Lung (tissue), 11 donors: ENCODE measurements at regions not wholly inside any gene's neighbourhood (a gene's known extent, or its start where the extent isn't known, plus 50 kb on each side); places are given as distances from the start of the nearest gene placed in this dataset.

Source experiments
- ATAC-seq: fragments of 200-7000 bp; cut with Tn5 transposase; one replicate; pipeline ENCODE4 v1.9.1; 2020; ENCODE audit warnings: moderate number of reproducible peaks; ENCODE audit not compliant: insufficient read depth, low FRiP score
- DNase-seq, 3 donors: peaks; one replicate each; pipeline ENCODE4 v3.0.0-alpha.2; 2013 to 2017
- H3K27ac ChIP-seq, 2 donors: one replicate each; pipeline ENCODE4 v1.5.1; 2013; ENCODE audit warnings: mild to moderate bottlenecking in 2 of 2, moderate library complexity in 2 of 2, control low read depth in 1 of 2, inconsistent platforms in 1 of 2, low read depth in 1 of 2, low read length in 1 of 2
- H3K27me3 ChIP-seq, 3 donors: one replicate each; pipeline ENCODE4 v1.5.1; 2013; ENCODE audit warnings: low read length in 2 of 3; ENCODE audit not compliant: control insufficient read depth in 3 of 3, insufficient read depth in 3 of 3
- H3K36me3 ChIP-seq, 4 donors: one replicate each; pipeline ENCODE4 v1.5.1; 2013; ENCODE audit warnings: low read length in 4 of 4, mild to moderate bottlenecking in 1 of 4, moderate library complexity in 1 of 4; ENCODE audit not compliant: control insufficient read depth in 4 of 4, insufficient read depth in 4 of 4
- H3K4me1 ChIP-seq, 5 donors: one replicate each; pipeline ENCODE4 v1.5.1; 2013; ENCODE audit warnings: low read length in 5 of 5, mild to moderate bottlenecking in 2 of 5, moderate library complexity in 1 of 5; ENCODE audit not compliant: control insufficient read depth in 5 of 5, insufficient read depth in 5 of 5
- H3K4me3 ChIP-seq: one replicate; pipeline ENCODE4 v1.5.1; 2013; ENCODE audit warnings: mild to moderate bottlenecking, control low read depth, moderate library complexity
- H3K9ac ChIP-seq, 2 donors: one replicate each; pipeline ENCODE4 v1.5.1; 2013; ENCODE audit warnings: low read length in 2 of 2, control low read depth in 1 of 2; ENCODE audit not compliant: insufficient read depth in 1 of 2
- H3K9me3 ChIP-seq, 4 donors: one replicate each; pipeline ENCODE4 v1.5.1; 2013; ENCODE audit warnings: low read length in 3 of 4, mild to moderate bottlenecking in 1 of 4, moderate library complexity in 1 of 4; ENCODE audit not compliant: control insufficient read depth in 4 of 4, insufficient read depth in 3 of 4
- CTCF ChIP-seq: IDR thresholded peaks from 2 replicates; pipeline ENCODE4 v1.5.1; 2012; ENCODE audit warnings: mild to moderate bottlenecking; ENCODE audit errors: control extremely low read depth, extremely low read depth
- WGBS, 2 donors: extraction: QIAGEN DNeasy Blood & Tissue Kit; methylation state at CpG; one replicate each; pipeline ENCODE4 v1.1.7; 2013; 5-methylcytosine and 5-hydroxymethylcytosine counted together
- donor health status: control.
- donor health status: control.
- donor health status: Bipolar disorder and iron deficiency.
- donor health status: healthy.
- donor health status: DM: yes; HTN: yes; CAD: no.

GRCh38 chrX:716136-716535 lies 85.5 kb downstream of the SHOX start:
- 47 to 55% methylated on average over 3 of the region's 3 CpGs for WGBS, 2 donors
- DNase-seq, result no peak
- Histone ChIP-seq H3K4me3 (no peak overlapping the region), H3K27ac (no peak overlapping the region), H3K36me3 (no peaks in the 10 kb centered on the region), H3K27me3 (no peaks in the 10 kb centered on the region), H3K4me1 (no peaks in the 10 kb centered on the region), H3K9ac (no peak overlapping the region), H3K9me3 (peaks cover 0 to 30% (median 8%) of the 10 kb centered on the region in 4 donors)
- ATAC-seq, result no peak
- no peak for TF ChIP-seq CTCF

GRCh38 chrX:714131-714530 lies 83.5 kb downstream of the SHOX start:
- H3K9ac ChIP-seq, result no peak overlapping the region
- no peak overlapping the region for H3K27ac ChIP-seq
- DNase-seq (no peak), ATAC-seq (no peak)
- peaks cover 0 to 31% (median 11%) of the 10 kb centered on the region in 4 donors for H3K9me3 ChIP-seq
- TF ChIP-seq CTCF, result no peak
- no peaks in the 10 kb centered on the region for H3K4me1 ChIP-seq
- H3K27me3 ChIP-seq, result no peaks in the 10 kb centered on the region
- no peak overlapping the region for H3K4me3 ChIP-seq
- WGBS, 2 donors, result 58 to 73% methylated on average over 6 of the region's 6 CpGs
- H3K36me3 ChIP-seq, result no peaks in the 10 kb centered on the region
